Natural killer cell (primary cell): ENCODE measurements at regions not wholly inside any gene's neighbourhood (a gene's known extent, or its start where the extent isn't known, plus 50 kb on each side); places are given as distances from the start of the nearest gene placed in this dataset.

Experiments
- ATAC-seq, 3 donors: fragments of 150-1000 bp in 2 of 3; fragments of 200-7000 bp in 1 of 3; cut with Tn5 transposase; 1 replicate in 1 of 3; 2 replicates in 2 of 3; pipeline ENCODE4 v1.10.0; 2021; ENCODE audit warnings: mild to moderate bottlenecking in 2 of 3, moderate library complexity in 2 of 3
- DNase-seq, 2 donors: peaks; one replicate each; pipeline versions ENCODE4 v3.0.0 to v3.0.0-alpha.2; 2013 to 2021; ENCODE audit warnings: mixed read lengths in 1 of 2
- H3K27ac ChIP-seq: one replicate; pipeline ENCODE4 v1.5.1; 2013; ENCODE audit warnings: mild to moderate bottlenecking, low read length
- H3K27me3 ChIP-seq: one replicate; pipeline ENCODE4 v1.6.1; 2013; ENCODE audit warnings: low read length; ENCODE audit not compliant: control insufficient read depth, insufficient read depth
- H3K36me3 ChIP-seq: one replicate; pipeline ENCODE4 v1.6.1; 2013; ENCODE audit warnings: low read length; ENCODE audit not compliant: control insufficient read depth, insufficient read depth
- H3K4me1 ChIP-seq: one replicate; pipeline ENCODE4 v1.6.1; 2013; ENCODE audit warnings: low read length; ENCODE audit not compliant: control insufficient read depth, insufficient read depth
- H3K4me3 ChIP-seq: one replicate; pipeline ENCODE4 v1.5.1; 2013; ENCODE audit warnings: low read length
- H3K9me3 ChIP-seq: one replicate; pipeline ENCODE4 v1.6.1; 2013; ENCODE audit warnings: low read length; ENCODE audit not compliant: control insufficient read depth, insufficient read depth
- H3K27ac Mint-ChIP-seq, 2 donors: one replicate each; pipeline ENCODE4 v1.8.0; 2022; ENCODE audit warnings: mild to moderate bottlenecking in 2 of 2, mixed read lengths in 2 of 2, moderate library complexity in 1 of 2
- H3K27me3 Mint-ChIP-seq, 2 donors: one replicate each; pipeline ENCODE4 v1.8.0; 2022; ENCODE audit warnings: low read depth in 2 of 2, mixed read lengths in 2 of 2
- H3K36me3 Mint-ChIP-seq: one replicate; pipeline ENCODE4 v1.8.0; 2022; ENCODE audit warnings: mixed read lengths
- H3K4me1 Mint-ChIP-seq, 2 donors: one replicate each; pipeline ENCODE4 v1.8.0; 2022; ENCODE audit warnings: mixed read lengths in 2 of 2
- H3K4me3 Mint-ChIP-seq: one replicate; pipeline ENCODE4 v1.8.0; 2022; ENCODE audit warnings: mild to moderate bottlenecking, moderate library complexity, mixed read lengths
- H3K9me3 Mint-ChIP-seq, 2 donors: one replicate each; pipeline ENCODE4 v1.8.0; 2022; ENCODE audit warnings: mixed read lengths in 2 of 2
- CTCF ChIP-seq: fragments of 200-600 bp; IDR thresholded peaks from one replicate; pipeline ENCODE4 v1.8.0; 2022; ENCODE audit warnings: antibody characterized with exemption
- WGBS: methylation state at CpG from one replicate; pipeline ENCODE4 v1.1.7; 2013; ENCODE audit warnings: missing lambda C conversion rate; ENCODE audit not compliant: insufficient coverage; 5-methylcytosine and 5-hydroxymethylcytosine counted together
- intact Hi-C: fragments of 100-400 bp; cut with micrococcal nuclease; formaldehyde crosslinking; loops from one replicate; pipeline ENCODE4 v1.14.2; 2022

DNA sequence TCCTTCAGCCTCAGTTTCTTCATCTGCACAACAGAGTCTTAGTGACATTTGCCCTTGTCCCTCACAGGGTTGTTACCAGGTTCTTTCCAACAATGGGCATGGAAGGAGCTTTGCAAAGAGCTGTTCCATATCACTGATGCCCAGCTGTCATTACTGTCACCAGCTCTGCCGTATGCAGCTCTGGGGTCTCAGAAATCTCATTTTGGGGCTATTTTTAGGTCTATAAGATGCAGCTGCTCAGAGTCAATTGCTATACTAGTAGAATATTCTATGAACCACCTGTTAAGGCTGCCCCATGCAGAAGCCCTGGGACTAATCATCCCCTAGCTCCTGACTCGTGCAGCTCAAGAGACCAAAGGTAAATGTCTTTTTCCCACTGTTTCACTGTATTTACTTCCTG, 105.1 kb upstream of the TNPO1 start:
- Mint-ChIP-seq H3K9me3 (no peaks in the 10 kb centered on the region), H3K4me1 (no peaks in the 10 kb centered on the region), H3K27ac (no peak overlapping the region), H3K36me3 (no peaks in the 10 kb centered on the region), H3K27me3 (peaks cover 7 to 20% of the 10 kb centered on the region in 2 donors), H3K4me3 (no peak overlapping the region)
- no peak for DNase-seq
- H3K4me3 ChIP-seq = no peak overlapping the region
- intact Hi-C loops = no loop called here
- ATAC-seq = no peak
- no peaks in the 10 kb centered on the region for H3K4me1 ChIP-seq
- WGBS = 84% methylated on average over 2 of the region's 2 CpGs
- no peak overlapping the region for H3K27ac ChIP-seq
- no peaks in the 10 kb centered on the region for H3K36me3 ChIP-seq
- no peak for TF ChIP-seq CTCF
- H3K9me3 ChIP-seq = no peaks in the 10 kb centered on the region
- H3K27me3 ChIP-seq = no peaks in the 10 kb centered on the region

- H3K4me3 Mint-ChIP-seq = no peak overlapping the region
- no peaks in the 10 kb centered on the region for H3K36me3 Mint-ChIP-seq
- H3K36me3 ChIP-seq = no peaks in the 10 kb centered on the region
- no peak for TF ChIP-seq CTCF
- intact Hi-C loops = no loop called here
- 67% methylated on average over 1 of the region's 1 CpG for WGBS
- no peaks in the 10 kb centered on the region for H3K9me3 Mint-ChIP-seq
- H3K27me3 Mint-ChIP-seq = peaks cover 7 to 26% of the 10 kb centered on the region in 2 donors
- no peaks in the 10 kb centered on the region for H3K27me3 ChIP-seq
- no peaks in the 10 kb centered on the region for H3K4me1 ChIP-seq
- no peaks in the 10 kb centered on the region for H3K9me3 ChIP-seq
- H3K4me3 ChIP-seq = no peak overlapping the region
- DNase-seq (no peak), ATAC-seq (no peak)
- H3K4me1 Mint-ChIP-seq = no peaks in the 10 kb centered on the region
- H3K27ac ChIP-seq = no peak overlapping the region
- H3K27ac Mint-ChIP-seq = no peak overlapping the region
Observed at GRCh38 chr5:72709341-72709740, 107.1 kb upstream of the TNPO1 start.

GRCh38 chr5:72705178-72705577, 111.3 kb upstream of the TNPO1 start:
- no peak overlapping the region for H3K27ac Mint-ChIP-seq
- no peak overlapping the region for H3K4me3 Mint-ChIP-seq
- WGBS = 88% methylated on average over 1 of the region's 1 CpG
- DNase-seq (no peak), ATAC-seq (no peak)
- H3K36me3 Mint-ChIP-seq = no peaks in the 10 kb centered on the region
- Histone ChIP-seq H3K4me1 (no peaks in the 10 kb centered on the region), H3K9me3 (no peaks in the 10 kb centered on the region), H3K27ac (no peak overlapping the region), H3K36me3 (no peaks in the 10 kb centered on the region), H3K27me3 (no peaks in the 10 kb centered on the region), H3K4me3 (no peak overlapping the region)
- no peak for TF ChIP-seq CTCF
- H3K4me1 Mint-ChIP-seq = no peaks in the 10 kb centered on the region
- intact Hi-C loops = no loop called here
- no peaks in the 10 kb centered on the region for H3K9me3 Mint-ChIP-seq
- peaks cover 0 to 9% of the 10 kb centered on the region in 2 donors for H3K27me3 Mint-ChIP-seq

- Mint-ChIP-seq H3K9me3 (no peaks in the 10 kb centered on the region), H3K27ac (no peak overlapping the region), H3K27me3 (peaks cover 0 to 9% of the 10 kb centered on the region in 2 donors), H3K36me3 (no peaks in the 10 kb centered on the region), H3K4me3 (no peak overlapping the region), H3K4me1 (no peaks in the 10 kb centered on the region)
- intact Hi-C loops = no loop called here
- 80% methylated on average over 1 of the region's 2 CpGs for WGBS
- DNase-seq (no peak), ATAC-seq (no peak)
- no peaks in the 10 kb centered on the region for H3K27me3 ChIP-seq
- no peaks in the 10 kb centered on the region for H3K36me3 ChIP-seq
- H3K9me3 ChIP-seq = no peaks in the 10 kb centered on the region
- no peak for TF ChIP-seq CTCF
- H3K4me1 ChIP-seq = no peaks in the 10 kb centered on the region
- H3K27ac ChIP-seq = no peak overlapping the region
- H3K4me3 ChIP-seq = no peak overlapping the region
Observed at GRCh38 chr5:72703876-72704275, 112.6 kb upstream of the TNPO1 start.
